HEK293 (cell line): ENCODE measurements at regions not wholly inside any gene's neighbourhood (a gene's known extent, or its start where the extent isn't known, plus 50 kb on each side); places are given as distances from the start of the nearest gene placed in this dataset.

Experiments
- CTCF ChIA-PET: fragments of 350-600 bp; formaldehyde crosslinking; extraction: SDS; loops from one replicate; lab custom pipeline; 2021; ENCODE audit warnings: antibody characterized with exemption; lab: Yijun Ruan, JAX
- POLR2A ChIA-PET: fragments of 300-600 bp; formaldehyde crosslinking; extraction: SDS; loops from one replicate; lab custom pipeline; 2020; ENCODE audit warnings: antibody characterized with exemption, inconsistent platforms; lab: Yijun Ruan, JAX
- H3K27ac ChIP-seq: fragments of 200-500 bp; sonication (Bioruptor generic); 2 replicates; pipeline ENCODE4 v1.5.1; 2014; ENCODE audit warnings: low read depth, low read length, control low read depth, inconsistent platforms; ENCODE audit errors: extremely low read depth
- H3K36me3 ChIP-seq, 2 experiments: fragments of 200-500 bp in 1 of 2; sonication (Bioruptor generic) in 1 of 2; 1 replicate in 1 of 2; 2 replicates in 1 of 2; pipeline ENCODE4 v1.5.1; 2014 to 2017; ENCODE audit warnings: inconsistent platforms in 2 of 2, low read length in 2 of 2; ENCODE audit not compliant: control insufficient read depth in 2 of 2, insufficient read depth in 1 of 2
- H3K4me1 ChIP-seq: fragments of 200-500 bp; sonication (Bioruptor generic); 2 replicates; pipeline ENCODE4 v1.5.1; 2014; ENCODE audit warnings: mild to moderate bottlenecking, low read length, inconsistent platforms; ENCODE audit not compliant: control insufficient read depth, insufficient read depth
- H3K4me3 ChIP-seq: 2 replicates; pipeline ENCODE4 v1.5.1; 2011; ENCODE audit warnings: low read depth, mild to moderate bottlenecking, control low read depth, low read length, moderate library complexity
- H3K9me3 ChIP-seq: fragments of 200-500 bp; sonication (Bioruptor generic); 2 replicates; pipeline ENCODE4 v1.5.1; 2014; ENCODE audit warnings: low read depth, low read length, inconsistent platforms; ENCODE audit not compliant: control insufficient read depth, insufficient read depth
- GLIS2 ChIP-seq: fragments of 450-650 bp; formaldehyde crosslinking; IDR thresholded peaks from 2 replicates; pipeline ENCODE4 v1.5.1; 2016; ENCODE audit warnings: missing biosample characterization, missing genetic modification characterization
- KLF16 ChIP-seq: fragments of 450-650 bp; formaldehyde crosslinking; IDR thresholded peaks from 2 replicates; pipeline ENCODE4 v1.5.1; 2017; ENCODE audit warnings: missing biosample characterization, missing genetic modification characterization
- KLF8 ChIP-seq: fragments of 450-650 bp; formaldehyde crosslinking; IDR thresholded peaks from 2 replicates; pipeline ENCODE4 v1.5.1; 2016; ENCODE audit warnings: missing biosample characterization, missing genetic modification characterization
- PRDM1 ChIP-seq: fragments of 450-650 bp; formaldehyde crosslinking; IDR thresholded peaks from 2 replicates; pipeline ENCODE4; 2016; ENCODE audit warnings: missing biosample characterization, missing genetic modification characterization
- SCRT1 ChIP-seq: fragments of 450-650 bp; formaldehyde crosslinking; IDR thresholded peaks from 2 replicates; pipeline ENCODE4 v1.5.1; 2016; ENCODE audit warnings: missing biosample characterization, missing genetic modification characterization, borderline replicate concordance
- ZBTB1 ChIP-seq: fragments of 450-650 bp; formaldehyde crosslinking; IDR thresholded peaks from 2 replicates; pipeline ENCODE4 v1.5.1; 2016; ENCODE audit warnings: missing biosample characterization, missing genetic modification characterization
- ZBTB20 ChIP-seq: fragments of 450-650 bp; formaldehyde crosslinking; IDR thresholded peaks from 2 replicates; pipeline ENCODE4 v1.5.1; 2016; ENCODE audit warnings: missing biosample characterization, missing genetic modification characterization
- ZBTB44 ChIP-seq: fragments of 450-650 bp; IDR thresholded peaks from 2 replicates; pipeline ENCODE4 v1.5.1; 2018; ENCODE audit warnings: missing biosample characterization, mild to moderate bottlenecking, missing genetic modification characterization
- ZBTB48 ChIP-seq: fragments of 450-650 bp; formaldehyde crosslinking; IDR thresholded peaks from 2 replicates; pipeline ENCODE4 v1.5.1; 2016; ENCODE audit warnings: missing biosample characterization, missing genetic modification characterization
- ZFP37 ChIP-seq: fragments of 450-650 bp; formaldehyde crosslinking; IDR thresholded peaks from 2 replicates; pipeline ENCODE4 v1.5.1; 2016; ENCODE audit warnings: missing biosample characterization, missing genetic modification characterization
- ZNF138 ChIP-seq: fragments of 450-650 bp; formaldehyde crosslinking; IDR thresholded peaks from 2 replicates; pipeline ENCODE4 v1.5.1; 2016; ENCODE audit warnings: missing biosample characterization, missing genetic modification characterization, borderline replicate concordance
- ZNF146 ChIP-seq: fragments of 450-650 bp; formaldehyde crosslinking; IDR thresholded peaks from 2 replicates; pipeline ENCODE4 v1.5.1; 2016; ENCODE audit warnings: missing biosample characterization, missing genetic modification characterization
- ZNF16 ChIP-seq: fragments of 450-650 bp; formaldehyde crosslinking; IDR thresholded peaks from 2 replicates; pipeline ENCODE4 v1.5.1; 2016; ENCODE audit warnings: low read depth, missing biosample characterization, missing genetic modification characterization
- ZNF169 ChIP-seq: fragments of 450-650 bp; formaldehyde crosslinking; IDR thresholded peaks from 2 replicates; pipeline ENCODE4 v1.5.1; 2016; ENCODE audit warnings: missing biosample characterization, missing genetic modification characterization
- ZNF174 ChIP-seq: fragments of 450-650 bp; formaldehyde crosslinking; IDR thresholded peaks from 2 replicates; pipeline ENCODE4 v1.5.0; 2017; ENCODE audit warnings: missing biosample characterization, mild to moderate bottlenecking, missing genetic modification characterization
- ZNF350 ChIP-seq: fragments of 450-650 bp; formaldehyde crosslinking; IDR thresholded peaks from 2 replicates; pipeline ENCODE4 v1.5.0; 2017; ENCODE audit warnings: missing biosample characterization, mild to moderate bottlenecking, missing genetic modification characterization
- ZNF366 ChIP-seq: fragments of 450-650 bp; formaldehyde crosslinking; conservative IDR thresholded peaks from 2 replicates; pipeline ENCODE4 v1.5.1; 2016; ENCODE audit warnings: missing biosample characterization, missing genetic modification characterization
- ZNF391 ChIP-seq: fragments of 450-650 bp; formaldehyde crosslinking; IDR thresholded peaks from 2 replicates; pipeline ENCODE4 v1.5.1; 2016; ENCODE audit warnings: low read depth, missing biosample characterization, missing genetic modification characterization, borderline replicate concordance
- ZNF514 ChIP-seq: fragments of 450-650 bp; formaldehyde crosslinking; IDR thresholded peaks from 2 replicates; pipeline ENCODE4 v1.5.1; 2016; ENCODE audit warnings: missing biosample characterization, missing genetic modification characterization
- ZNF521 ChIP-seq: fragments of 450-650 bp; formaldehyde crosslinking; IDR thresholded peaks from 2 replicates; pipeline ENCODE4 v1.5.1; 2017; ENCODE audit warnings: missing biosample characterization, mild to moderate bottlenecking, missing genetic modification characterization
- ZNF560 ChIP-seq: fragments of 450-650 bp; formaldehyde crosslinking; IDR thresholded peaks from 2 replicates; pipeline ENCODE4 v1.5.1; 2017; ENCODE audit warnings: missing biosample characterization, missing genetic modification characterization, borderline replicate concordance
- ZNF561 ChIP-seq: fragments of 450-650 bp; IDR thresholded peaks from 2 replicates; pipeline ENCODE4 v1.5.1; 2018; ENCODE audit warnings: missing biosample characterization, missing genetic modification characterization, borderline replicate concordance
- ZNF571 ChIP-seq: fragments of 450-650 bp; formaldehyde crosslinking; IDR thresholded peaks from 2 replicates; pipeline ENCODE4 v1.5.0; 2017; ENCODE audit warnings: missing biosample characterization, missing genetic modification characterization
- ZNF580 ChIP-seq: fragments of 450-650 bp; formaldehyde crosslinking; IDR thresholded peaks from 2 replicates; pipeline ENCODE4 v1.5.1; 2016; ENCODE audit warnings: missing biosample characterization, missing genetic modification characterization
- ZNF610 ChIP-seq: fragments of 450-650 bp; formaldehyde crosslinking; IDR thresholded peaks from 2 replicates; pipeline ENCODE4 v1.5.1; 2016; ENCODE audit warnings: missing biosample characterization, missing genetic modification characterization, borderline replicate concordance
- ZNF629 ChIP-seq: fragments of 450-650 bp; formaldehyde crosslinking; IDR thresholded peaks from 2 replicates; pipeline ENCODE4 v1.5.1; 2017; ENCODE audit warnings: missing biosample characterization, missing genetic modification characterization
- ZNF639 ChIP-seq: fragments of 450-650 bp; formaldehyde crosslinking; IDR thresholded peaks from 2 replicates; pipeline ENCODE4 v1.5.1; 2016; ENCODE audit warnings: missing biosample characterization, missing genetic modification characterization
- ZNF658 ChIP-seq: fragments of 450-650 bp; formaldehyde crosslinking; IDR thresholded peaks from 2 replicates; pipeline ENCODE4; 2016; ENCODE audit warnings: missing biosample characterization, missing genetic modification characterization
- ZNF776 ChIP-seq: fragments of 450-650 bp; formaldehyde crosslinking; IDR thresholded peaks from 2 replicates; pipeline ENCODE4 v1.5.0; 2017; ENCODE audit warnings: missing biosample characterization, missing genetic modification characterization, borderline replicate concordance
- ZNF777 ChIP-seq: fragments of 450-650 bp; formaldehyde crosslinking; IDR thresholded peaks from 2 replicates; pipeline ENCODE4 v1.5.1; 2017; ENCODE audit warnings: missing biosample characterization, missing genetic modification characterization, borderline replicate concordance
- ZNF792 ChIP-seq: fragments of 450-650 bp; formaldehyde crosslinking; IDR thresholded peaks from 2 replicates; pipeline ENCODE4 v1.5.1; 2016; ENCODE audit warnings: missing biosample characterization, missing genetic modification characterization

GRCh38 chr17:33534087-33534486 lies 241.0 kb upstream of the ASIC2 start:
- Histone ChIP-seq H3K27ac (no peak overlapping the region), H3K9me3 (no peaks in the 10 kb centered on the region), H3K4me1 (no peaks in the 10 kb centered on the region)
- TF ChIP-seq ZNF777 (no peak), ZNF776 (tag by site-specific recombination) (no peak), KLF16 (no peak), ZNF174 (no peak), ZNF610 (tag by site-specific recombination) (no peak), ZNF521 (tag by site-specific recombination) (no peak), ZNF350 (tag by site-specific recombination) (no peak), ZNF792 (tag by site-specific recombination) (no peak), ZNF639 (tag by site-specific recombination) (no peak), ZNF560 (no peak), ZBTB20 (tag by site-specific recombination) (no peak)
- TF ChIP-seq, all 188 proteins: peak for 0
- no peak overlapping the region for H3K4me3 ChIP-seq
- no peaks in the 10 kb centered on the region for H3K36me3 ChIP-seq
- POLR2A ChIA-PET = interaction anchor here (0.6 kb wide), 1 partner anchor 28 kb away, joined by 4 read pairs; no protein-coding TSS in a partner anchor
- CTCF ChIA-PET = interaction anchor here (1.8 to 6.5 kb wide), 2 partner anchors 10 to 14 kb away, joined by 6 to 43 read pairs; no protein-coding TSS in a partner anchor

- ChIA-PET POLR2A (no interaction called here), CTCF (interaction anchor here (0.6 to 0.9 kb wide), 2 partner anchors 14 to 24 kb away, joined by 4 to 6 read pairs; no protein-coding TSS in a partner anchor)
- no peaks in the 10 kb centered on the region for H3K36me3 ChIP-seq
- H3K27ac ChIP-seq = no peak overlapping the region
- H3K4me1 ChIP-seq = no peaks in the 10 kb centered on the region
- H3K9me3 ChIP-seq = no peaks in the 10 kb centered on the region
- TF ChIP-seq ZNF561 (tag by site-specific recombination) (no peak), KLF8 (no peak), ZNF580 (tag by site-specific recombination) (no peak), ZBTB20 (tag by site-specific recombination) (no peak), ZNF629 (tag by site-specific recombination) (no peak), PRDM1 (no peak), ZBTB44 (tag by site-specific recombination) (no peak), KLF16 (no peak), ZBTB48 (tag by site-specific recombination) (no peak), ZNF571 (no peak)
- no peak overlapping the region for H3K4me3 ChIP-seq
Observed at GRCh38 chr17:33545124-33545523, 252.0 kb upstream of the ASIC2 start.

GRCh38 chr17:33550261-33550660 lies 257.2 kb upstream of the ASIC2 start:
- H3K27ac ChIP-seq = no peak overlapping the region
- H3K4me1 ChIP-seq = no peaks in the 10 kb centered on the region
- ChIA-PET POLR2A (no interaction called here), CTCF (no interaction called here)
- no peaks in the 10 kb centered on the region for H3K36me3 ChIP-seq
- H3K4me3 ChIP-seq = no peak overlapping the region
- no peaks in the 10 kb centered on the region for H3K9me3 ChIP-seq
- TF ChIP-seq GLIS2 (no peak), ZNF16 (tag by site-specific recombination) (no peak), ZNF366 (no peak), ZFP37 (no peak), ZNF514 (tag by site-specific recombination) (no peak), KLF8 (no peak), SCRT1 (tag by site-specific recombination) (no peak), ZNF146 (tag by site-specific recombination) (no peak), ZBTB1 (tag by site-specific recombination) (no peak), ZNF391 (tag by site-specific recombination) (no peak), ZNF169 (no peak), ZNF138 (tag by site-specific recombination) (no peak), ZNF658 (tag by site-specific recombination) (no peak)
